Vagina (tissue), 2 donors: ENCODE measurements at regions not wholly inside any gene's neighbourhood (a gene's known extent, or its start where the extent isn't known, plus 50 kb on each side); places are given as distances from the start of the nearest gene placed in this dataset.

Source experiments
- DNase-seq, 2 donors: peaks; one replicate each; pipeline ENCODE4 v3.0.0-alpha.2; 2017; ENCODE audit errors: extremely low spot score in 2 of 2
- H3K27ac ChIP-seq: fragments of 200-600 bp; sonication (generic); one replicate; pipeline ENCODE4 v1.5.1; 2019
- H3K27me3 ChIP-seq: fragments of 200-600 bp; sonication (generic); one replicate; pipeline ENCODE4 v1.5.1; 2019
- H3K36me3 ChIP-seq, 2 donors: fragments of 200-600 bp; sonication (generic); one replicate each; pipeline ENCODE4 v1.5.1; 2017 to 2019
- H3K4me1 ChIP-seq: fragments of 200-600 bp; sonication (generic); one replicate; pipeline ENCODE4 v1.5.1; 2019
- H3K4me3 ChIP-seq, 2 donors: fragments of 200-600 bp; sonication (generic); 1 replicate in 1 of 2; 2 replicates in 1 of 2; pipeline ENCODE4 v1.5.1; 2016 to 2019
- H3K9me3 ChIP-seq: fragments of 200-600 bp; sonication (generic); one replicate; pipeline ENCODE4 v1.5.1; 2019
- CTCF ChIP-seq, 3 experiments: fragments of 450-650 bp in 2 of 3; fragments of 200-600 bp in 1 of 3; sonication (generic) in 1 of 3; IDR thresholded peaks; one replicate each; pipeline ENCODE4 v1.5.1; 2017 to 2019; ENCODE audit warnings: antibody characterized with exemption in 3 of 3, mild to moderate bottlenecking in 2 of 3, moderate library complexity in 2 of 3
- POLR2A ChIP-seq, 2 donors: fragments of 450-650 bp; IDR thresholded peaks; one replicate each; pipeline ENCODE4 v1.6.1; 2017; ENCODE audit warnings: antibody characterized with exemption in 2 of 2, mild to moderate bottlenecking in 2 of 2, moderate library complexity in 2 of 2
- POLR2AphosphoS5 ChIP-seq, 2 donors: sonication (generic); formaldehyde crosslinking; IDR thresholded peaks; one replicate each; pipeline ENCODE4 v1.9.0; 2017; ENCODE audit warnings: antibody characterized with exemption in 2 of 2, mild to moderate bottlenecking in 2 of 2, low read depth in 1 of 2; ENCODE audit not compliant: insufficient read depth in 1 of 2
- intact Hi-C: fragments of 100-400 bp; cut with DNase I; formaldehyde crosslinking; loops from one replicate; pipeline ENCODE4 v1.15.1; 2023

GRCh38 chr2:81648806-81649205 lies 1344.3 kb upstream of the LRRTM1 start:
- H3K27me3 ChIP-seq, result no peaks in the 10 kb centered on the region
- H3K9me3 ChIP-seq, result no peaks in the 10 kb centered on the region
- H3K4me3 ChIP-seq, result no peak overlapping the region
- intact Hi-C loops, result no loop called here
- TF ChIP-seq CTCF (IDR thresholded peaks at IDR 0.05) (no peak), POLR2AphosphoS5 (IDR thresholded peaks at IDR 0.05; ENCODE audit: insufficient read depth in 1 of 2, low read depth in 1 of 2) (no peak), POLR2A (IDR thresholded peaks at IDR 0.05) (no peak)
- DNase-seq, result no peak
- H3K36me3 ChIP-seq, result no peaks in the 10 kb centered on the region
- H3K4me1 ChIP-seq, result no peaks in the 10 kb centered on the region
- no peak overlapping the region for H3K27ac ChIP-seq

- DNase-seq, result no peak
- intact Hi-C loops, result no loop called here
- Histone ChIP-seq H3K9me3 (no peaks in the 10 kb centered on the region), H3K36me3 (no peaks in the 10 kb centered on the region), H3K27me3 (no peaks in the 10 kb centered on the region), H3K4me1 (no peaks in the 10 kb centered on the region), H3K4me3 (no peak overlapping the region), H3K27ac (no peak overlapping the region)
- TF ChIP-seq POLR2AphosphoS5 (IDR thresholded peaks at IDR 0.05; ENCODE audit: insufficient read depth in 1 of 2, low read depth in 1 of 2) (no peak), POLR2A (IDR thresholded peaks at IDR 0.05) (no peak)
Observed at GRCh38 chr2:81648370-81648769, 1343.8 kb upstream of the LRRTM1 start.

GRCh38 chr2:81647715-81648230 lies 1343.2 kb upstream of the LRRTM1 start:
- Histone ChIP-seq H3K4me3 (no peak overlapping the region), H3K4me1 (no peaks in the 10 kb centered on the region), H3K9me3 (no peaks in the 10 kb centered on the region), H3K27ac (no peak overlapping the region), H3K27me3 (no peaks in the 10 kb centered on the region), H3K36me3 (no peaks in the 10 kb centered on the region)
- no peak for DNase-seq
- intact Hi-C loops, result no loop called here
- TF ChIP-seq POLR2A (IDR thresholded peaks at IDR 0.05), result no peak
- TF ChIP-seq CTCF (IDR thresholded peaks at IDR 0.05), result no peak
- no peak for TF ChIP-seq POLR2AphosphoS5 (IDR thresholded peaks at IDR 0.05; ENCODE audit: insufficient read depth in 1 of 2, low read depth in 1 of 2)

GRCh38 chr2:81645745-81646301 lies 1341.3 kb upstream of the LRRTM1 start:
- H3K27ac ChIP-seq, result no peak overlapping the region
- no peak for DNase-seq
- intact Hi-C loops, result no loop called here
- TF ChIP-seq POLR2AphosphoS5 (IDR thresholded peaks at IDR 0.05; ENCODE audit: insufficient read depth in 1 of 2, low read depth in 1 of 2) (no peak), POLR2A (IDR thresholded peaks at IDR 0.05) (no peak), CTCF (IDR thresholded peaks at IDR 0.05) (no peak)
- H3K27me3 ChIP-seq, result no peaks in the 10 kb centered on the region
- no peaks in the 10 kb centered on the region for H3K36me3 ChIP-seq
- H3K4me1 ChIP-seq, result no peaks in the 10 kb centered on the region
- no peaks in the 10 kb centered on the region for H3K9me3 ChIP-seq
- no peak overlapping the region for H3K4me3 ChIP-seq

GRCh38 chr2:81644189-81644588 lies 1339.6 kb upstream of the LRRTM1 start:
- TF ChIP-seq CTCF (IDR thresholded peaks at IDR 0.05) (no peak), POLR2AphosphoS5 (IDR thresholded peaks at IDR 0.05; ENCODE audit: insufficient read depth in 1 of 2, low read depth in 1 of 2) (no peak), POLR2A (IDR thresholded peaks at IDR 0.05) (no peak)
- no peak overlapping the region for H3K27ac ChIP-seq
- H3K4me3 ChIP-seq, result no peak overlapping the region
- H3K36me3 ChIP-seq, result no peaks in the 10 kb centered on the region
- no peaks in the 10 kb centered on the region for H3K4me1 ChIP-seq
- H3K9me3 ChIP-seq, result peaks cover 3% of the 10 kb centered on the region
- intact Hi-C loops, result no loop called here
- H3K27me3 ChIP-seq, result no peaks in the 10 kb centered on the region
- DNase-seq, result no peak
